ENCODE measurements at regions not wholly inside any gene's neighbourhood (a gene's known extent, or its start where the extent isn't known, plus 50 kb on each side); places are given as distances from the start of the nearest gene placed in this dataset.
"Not testable (repeated sequence)": the region's sequence is repeated elsewhere in the genome, so short reads cannot be mapped to it uniquely, and the experiment has no call there.

DNA sequence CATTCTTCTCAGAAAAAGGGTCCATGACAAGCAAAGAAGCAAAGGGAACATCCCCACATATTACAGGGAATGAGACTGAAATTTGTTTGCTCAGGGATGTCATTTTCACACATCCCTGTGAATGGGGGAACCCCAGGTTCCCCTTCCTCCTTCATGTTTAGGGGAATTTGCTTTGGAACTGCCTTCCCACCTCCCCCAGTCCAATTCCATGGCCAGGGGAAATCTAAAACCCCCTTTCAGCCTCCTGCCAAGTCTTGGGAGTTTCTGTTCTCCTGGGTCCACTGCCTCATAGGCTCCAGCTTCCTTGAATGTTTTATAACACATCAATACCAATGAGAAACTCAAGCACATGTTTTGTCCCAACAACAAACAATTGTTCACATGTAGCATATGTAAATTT, 297.5 kb upstream of the CTNNB1 start:
- H3K9me3 ChIP-seq (ENCODE audit: control insufficient read depth, insufficient read depth, low read length), result no peaks in the 10 kb centered on the region
- H3K36me3 ChIP-seq (ENCODE audit: control insufficient read depth, insufficient read depth, low read length), result no peaks in the 10 kb centered on the region
- no peaks in the 10 kb centered on the region for H3K27me3 ChIP-seq (ENCODE audit: control insufficient read depth, insufficient read depth, low read length)
- no peak overlapping the region for H3K4me3 ChIP-seq (ENCODE audit: low read length)
- DNase-seq (ENCODE audit: low read depth, low spot score), result no peak
- H3K27ac ChIP-seq (ENCODE audit: low read length), result no peak overlapping the region
- no peaks in the 10 kb centered on the region for H3K4me1 ChIP-seq (ENCODE audit: control insufficient read depth, insufficient read depth, low read length)

DNA sequence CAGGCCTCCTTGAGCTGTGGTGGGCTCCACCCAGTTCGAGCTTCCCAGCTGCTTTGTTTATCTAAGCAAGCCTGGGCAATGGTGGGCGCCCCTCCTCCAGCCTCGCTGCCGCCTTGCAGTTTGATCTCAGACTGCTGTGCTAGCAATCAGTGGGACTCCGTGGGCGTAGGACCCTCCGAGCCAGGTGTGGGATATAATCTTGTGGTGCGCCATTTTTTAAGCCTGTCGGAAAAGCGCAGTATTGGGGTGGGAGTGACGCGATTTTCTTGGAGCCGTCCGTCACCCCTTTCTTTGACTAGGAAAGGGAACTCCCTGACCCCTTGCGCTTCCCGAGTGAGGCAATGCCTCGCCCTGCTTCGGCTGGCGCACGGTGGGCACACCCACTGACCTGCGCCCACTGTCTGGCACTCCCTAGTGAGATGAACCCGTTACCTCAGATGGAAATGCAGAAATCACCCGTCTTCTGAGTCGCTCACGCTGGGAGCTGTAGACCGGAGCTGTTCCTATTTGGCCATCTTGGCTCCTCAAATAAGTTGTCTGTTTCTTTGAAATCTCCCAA, 291.3 kb upstream of the CTNNB1 start:
- not testable (repeated sequence) for H3K4me1 ChIP-seq (ENCODE audit: control insufficient read depth, insufficient read depth, low read length); H3K27ac ChIP-seq (ENCODE audit: low read length); DNase-seq (ENCODE audit: low read depth, low spot score); H3K27me3 ChIP-seq (ENCODE audit: control insufficient read depth, insufficient read depth, low read length); H3K9me3 ChIP-seq (ENCODE audit: control insufficient read depth, insufficient read depth, low read length); H3K36me3 ChIP-seq (ENCODE audit: control insufficient read depth, insufficient read depth, low read length)
- H3K4me3 ChIP-seq (ENCODE audit: low read length), result peak overlapping the region; percentile 38; the same call in 1 of the 2 replicates
- WGBS (ENCODE audit: insufficient coverage, insufficient read length), result no CpG with 5 or more reads among the region's 26 CpGs

DNA sequence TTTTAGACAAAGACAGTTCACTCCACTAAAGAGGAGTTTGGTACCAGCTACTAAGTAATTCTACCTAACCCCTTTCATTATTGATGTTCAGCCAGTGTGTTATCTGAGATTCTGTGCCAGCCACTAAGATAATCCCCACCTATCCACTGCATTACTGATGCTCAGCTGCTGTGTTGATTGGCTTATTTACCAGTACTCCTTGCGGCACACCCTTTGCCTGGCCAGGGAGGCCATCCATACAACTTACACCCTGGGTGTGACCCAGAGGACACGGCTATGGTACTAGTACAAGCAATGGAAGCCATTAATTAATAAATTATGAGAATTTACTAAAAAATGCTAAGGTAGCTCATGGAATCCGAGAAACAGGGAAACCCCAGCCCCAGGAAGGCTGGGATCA, 290.7 kb upstream of the CTNNB1 start:
- Histone ChIP-seq H3K4me3 (ENCODE audit: low read length) (no peak overlapping the region), H3K27me3 (ENCODE audit: control insufficient read depth, insufficient read depth, low read length) (no peaks in the 10 kb centered on the region), H3K36me3 (ENCODE audit: control insufficient read depth, insufficient read depth, low read length) (no peaks in the 10 kb centered on the region), H3K4me1 (ENCODE audit: control insufficient read depth, insufficient read depth, low read length) (no peaks in the 10 kb centered on the region), H3K27ac (ENCODE audit: low read length) (no peak overlapping the region), H3K9me3 (ENCODE audit: control insufficient read depth, insufficient read depth, low read length) (no peaks in the 10 kb centered on the region)
- WGBS (ENCODE audit: insufficient coverage, insufficient read length), result no CpG with 5 or more reads among the region's 3 CpGs
- DNase-seq (ENCODE audit: low read depth, low spot score), result no peak

DNA sequence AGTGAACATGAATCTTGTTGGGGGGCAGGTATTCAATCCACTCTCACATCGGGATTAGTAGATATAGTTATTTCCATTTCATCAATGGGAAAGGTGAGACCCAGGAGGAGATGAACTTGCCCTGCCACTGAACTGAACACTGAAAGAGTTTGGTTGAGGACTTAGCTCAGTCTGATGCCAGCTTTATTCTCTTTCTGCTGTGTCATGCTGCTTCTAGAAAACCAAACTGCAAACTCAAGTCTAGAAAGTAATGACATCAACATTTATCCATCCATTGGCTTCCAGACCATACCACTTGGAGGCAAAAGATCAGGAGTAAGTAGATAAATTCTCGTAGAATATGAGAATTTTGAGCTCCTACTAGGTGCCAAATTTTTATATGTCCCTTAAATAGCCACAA, 288.0 kb upstream of the CTNNB1 start:
- WGBS (ENCODE audit: insufficient coverage, insufficient read length), result no CpG with 5 or more reads among the region's 2 CpGs
- no peaks in the 10 kb centered on the region for H3K36me3 ChIP-seq (ENCODE audit: control insufficient read depth, insufficient read depth, low read length)
- H3K4me3 ChIP-seq (ENCODE audit: low read length), result no peak overlapping the region
- H3K27me3 ChIP-seq (ENCODE audit: control insufficient read depth, insufficient read depth, low read length), result no peaks in the 10 kb centered on the region
- no peak for DNase-seq (ENCODE audit: low read depth, low spot score)
- H3K9me3 ChIP-seq (ENCODE audit: control insufficient read depth, insufficient read depth, low read length), result no peaks in the 10 kb centered on the region
- H3K27ac ChIP-seq (ENCODE audit: low read length), result no peak overlapping the region
- no peaks in the 10 kb centered on the region for H3K4me1 ChIP-seq (ENCODE audit: control insufficient read depth, insufficient read depth, low read length)

GRCh38 chr3:40911928-40912327, 287.4 kb upstream of the CTNNB1 start:
- H3K4me1 ChIP-seq (ENCODE audit: control insufficient read depth, insufficient read depth, low read length), result no peaks in the 10 kb centered on the region
- H3K27ac ChIP-seq (ENCODE audit: low read length), result no peak overlapping the region
- no peaks in the 10 kb centered on the region for H3K27me3 ChIP-seq (ENCODE audit: control insufficient read depth, insufficient read depth, low read length)
- H3K9me3 ChIP-seq (ENCODE audit: control insufficient read depth, insufficient read depth, low read length), result no peaks in the 10 kb centered on the region
- no CpG with 5 or more reads among the region's 1 CpG for WGBS (ENCODE audit: insufficient coverage, insufficient read length)
- no peaks in the 10 kb centered on the region for H3K36me3 ChIP-seq (ENCODE audit: control insufficient read depth, insufficient read depth, low read length)
- H3K4me3 ChIP-seq (ENCODE audit: low read length), result no peak overlapping the region
- no peak for DNase-seq (ENCODE audit: low read depth, low spot score)

DNA sequence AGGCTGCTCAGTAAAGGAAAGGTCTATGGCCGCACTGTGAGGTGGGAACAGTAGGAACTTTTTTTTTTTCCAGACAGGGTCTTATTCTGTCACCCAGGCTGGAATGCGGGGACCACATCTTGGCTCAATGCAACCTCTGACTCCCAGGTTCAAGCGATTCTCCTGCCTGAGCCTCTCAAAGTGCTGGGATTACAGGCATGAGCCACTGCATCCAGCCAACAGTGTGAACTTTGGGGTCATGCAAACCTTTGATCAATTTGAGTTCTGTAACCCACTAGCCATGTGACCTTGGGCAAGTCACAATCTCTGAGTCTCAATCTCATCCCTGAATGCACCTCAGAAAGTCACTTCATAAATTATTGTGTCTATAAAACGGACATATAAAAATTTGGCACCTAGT, 286.8 kb upstream of the CTNNB1 start:
- Histone ChIP-seq H3K4me1 (ENCODE audit: control insufficient read depth, insufficient read depth, low read length) (no peaks in the 10 kb centered on the region), H3K36me3 (ENCODE audit: control insufficient read depth, insufficient read depth, low read length) (no peaks in the 10 kb centered on the region), H3K27ac (ENCODE audit: low read length) (no peak overlapping the region), H3K27me3 (ENCODE audit: control insufficient read depth, insufficient read depth, low read length) (no peaks in the 10 kb centered on the region), H3K4me3 (ENCODE audit: low read length) (no peak overlapping the region), H3K9me3 (ENCODE audit: control insufficient read depth, insufficient read depth, low read length) (no peaks in the 10 kb centered on the region)
- no CpG with 5 or more reads among the region's 4 CpGs for WGBS (ENCODE audit: insufficient coverage, insufficient read length)
- DNase-seq (ENCODE audit: low read depth, low spot score), result no peak

DNA sequence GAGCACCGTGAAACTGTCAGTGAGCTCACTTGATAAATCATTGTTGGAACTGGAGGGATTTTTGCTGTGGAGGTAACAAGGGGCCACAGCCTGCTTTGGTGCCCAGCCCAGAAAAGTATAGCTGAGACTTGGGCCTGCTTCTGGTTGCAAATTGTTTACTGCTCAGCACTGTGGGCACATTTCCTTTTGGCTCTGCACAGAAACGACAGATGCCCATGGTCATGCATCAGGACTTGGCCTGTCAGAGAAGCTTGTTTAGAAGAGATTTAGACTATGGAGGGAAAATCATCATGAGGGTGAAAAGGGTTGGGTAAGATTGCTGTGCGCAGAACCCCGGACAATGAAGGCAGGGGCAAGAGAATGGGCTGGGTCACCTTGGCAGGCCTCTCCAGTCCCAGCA, 286.1 kb upstream of the CTNNB1 start:
- H3K4me1 ChIP-seq (ENCODE audit: control insufficient read depth, insufficient read depth, low read length), result no peaks in the 10 kb centered on the region
- H3K36me3 ChIP-seq (ENCODE audit: control insufficient read depth, insufficient read depth, low read length), result no peaks in the 10 kb centered on the region
- H3K27ac ChIP-seq (ENCODE audit: low read length), result no peak overlapping the region
- WGBS (ENCODE audit: insufficient coverage, insufficient read length), result no CpG with 5 or more reads among the region's 4 CpGs
- no peaks in the 10 kb centered on the region for H3K9me3 ChIP-seq (ENCODE audit: control insufficient read depth, insufficient read depth, low read length)
- no peak overlapping the region for H3K4me3 ChIP-seq (ENCODE audit: low read length)
- H3K27me3 ChIP-seq (ENCODE audit: control insufficient read depth, insufficient read depth, low read length), result no peaks in the 10 kb centered on the region
- DNase-seq (ENCODE audit: low read depth, low spot score), result no peak

DNA sequence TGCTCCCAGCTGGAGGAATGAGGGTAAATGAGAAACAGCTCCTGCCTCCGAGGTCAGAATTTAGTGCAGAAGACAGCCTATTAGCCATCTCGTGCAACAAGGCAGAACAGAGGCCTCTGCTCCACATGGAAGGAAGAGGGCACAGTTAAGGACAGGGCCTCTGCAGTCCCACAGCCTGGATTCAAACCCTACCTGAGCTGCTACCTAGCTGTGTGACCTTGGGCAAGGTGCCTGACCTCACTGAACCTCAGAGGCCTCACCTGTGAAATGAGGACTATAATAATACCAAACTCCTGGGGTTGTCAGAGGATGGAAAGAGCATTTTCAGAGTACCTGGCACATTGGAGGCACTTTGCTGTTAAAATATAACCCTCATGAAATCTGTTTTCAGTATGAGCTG, 285.7 kb upstream of the CTNNB1 start:
- DNase-seq (ENCODE audit: low read depth, low spot score), result no peak
- H3K9me3 ChIP-seq (ENCODE audit: control insufficient read depth, insufficient read depth, low read length), result no peaks in the 10 kb centered on the region
- no peak overlapping the region for H3K27ac ChIP-seq (ENCODE audit: low read length)
- no peaks in the 10 kb centered on the region for H3K4me1 ChIP-seq (ENCODE audit: control insufficient read depth, insufficient read depth, low read length)
- WGBS (ENCODE audit: insufficient coverage, insufficient read length), result no CpG with 5 or more reads among the region's 2 CpGs
- H3K27me3 ChIP-seq (ENCODE audit: control insufficient read depth, insufficient read depth, low read length), result no peaks in the 10 kb centered on the region
- no peaks in the 10 kb centered on the region for H3K36me3 ChIP-seq (ENCODE audit: control insufficient read depth, insufficient read depth, low read length)
- no peak overlapping the region for H3K4me3 ChIP-seq (ENCODE audit: low read length)

DNA sequence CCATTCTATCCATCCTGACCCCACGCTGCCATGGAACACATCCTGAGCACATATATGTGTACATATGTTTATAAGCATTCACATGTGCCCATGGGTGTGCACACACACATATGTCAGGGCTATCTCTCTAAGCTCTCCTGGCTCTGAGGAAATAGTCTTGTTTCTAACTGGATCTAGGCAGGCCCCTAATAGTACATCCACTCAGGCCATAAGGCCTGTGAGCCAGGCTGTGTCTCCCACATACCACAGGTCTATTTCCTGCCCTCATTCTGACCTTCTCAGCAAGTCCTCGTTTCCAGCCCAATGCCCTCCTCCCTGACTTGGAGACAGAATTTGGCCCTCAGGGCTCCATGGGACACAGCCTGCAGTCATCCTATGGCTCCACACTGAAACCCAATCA, 284.8 kb upstream of the CTNNB1 start:
- Histone ChIP-seq H3K4me1 (ENCODE audit: control insufficient read depth, insufficient read depth, low read length) (peaks cover under 1% of the 10 kb centered on the region; the same call in 1 of the 2 replicates), H3K36me3 (ENCODE audit: control insufficient read depth, insufficient read depth, low read length) (no peaks in the 10 kb centered on the region), H3K27ac (ENCODE audit: low read length) (no peak overlapping the region), H3K27me3 (ENCODE audit: control insufficient read depth, insufficient read depth, low read length) (no peaks in the 10 kb centered on the region), H3K4me3 (ENCODE audit: low read length) (no peak overlapping the region), H3K9me3 (ENCODE audit: control insufficient read depth, insufficient read depth, low read length) (no peaks in the 10 kb centered on the region)
- no CpG with 5 or more reads among the region's 2 CpGs for WGBS (ENCODE audit: insufficient coverage, insufficient read length)
- no peak for DNase-seq (ENCODE audit: low read depth, low spot score)

GRCh38 chr3:40915346-40915865, 283.9 kb upstream of the CTNNB1 start:
- H3K4me3 ChIP-seq (ENCODE audit: low read length), result no peak overlapping the region
- H3K4me1 ChIP-seq (ENCODE audit: control insufficient read depth, insufficient read depth, low read length), result peaks cover 2% of the 10 kb centered on the region; the same call in 1 of the 2 replicates
- no peaks in the 10 kb centered on the region for H3K9me3 ChIP-seq (ENCODE audit: control insufficient read depth, insufficient read depth, low read length)
- DNase-seq (ENCODE audit: low read depth, low spot score), result no peak
- WGBS (ENCODE audit: insufficient coverage, insufficient read length), result no CpG with 5 or more reads among the region's 6 CpGs
- H3K27me3 ChIP-seq (ENCODE audit: control insufficient read depth, insufficient read depth, low read length), result no peaks in the 10 kb centered on the region
- no peak overlapping the region for H3K27ac ChIP-seq (ENCODE audit: low read length)
- H3K36me3 ChIP-seq (ENCODE audit: control insufficient read depth, insufficient read depth, low read length), result no peaks in the 10 kb centered on the region

DNA sequence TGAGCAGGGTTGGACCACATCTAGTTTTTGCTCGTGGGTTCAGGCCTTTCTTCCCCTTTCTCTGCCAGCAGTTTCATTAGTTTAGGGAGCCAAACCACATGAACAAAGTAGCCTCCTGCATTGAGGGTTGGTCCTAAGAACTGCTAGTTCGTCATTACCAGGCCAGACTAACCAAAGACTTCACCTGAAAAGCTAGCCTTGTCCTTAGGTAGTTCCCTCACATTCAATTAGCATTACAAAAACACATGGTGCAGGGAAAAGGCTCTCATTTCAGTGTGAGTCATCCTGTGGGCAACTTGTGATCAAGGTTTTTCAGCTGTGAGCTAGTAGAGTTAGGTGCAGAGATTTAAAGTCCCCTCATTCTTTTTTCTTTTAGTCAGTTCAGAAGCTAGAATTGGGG, 279.3 kb upstream of the CTNNB1 start:
- no peak overlapping the region for H3K27ac ChIP-seq (ENCODE audit: low read length)
- H3K36me3 ChIP-seq (ENCODE audit: control insufficient read depth, insufficient read depth, low read length), result no peaks in the 10 kb centered on the region
- H3K27me3 ChIP-seq (ENCODE audit: control insufficient read depth, insufficient read depth, low read length), result no peaks in the 10 kb centered on the region
- no peaks in the 10 kb centered on the region for H3K9me3 ChIP-seq (ENCODE audit: control insufficient read depth, insufficient read depth, low read length)
- H3K4me3 ChIP-seq (ENCODE audit: low read length), result no peak overlapping the region
- WGBS (ENCODE audit: insufficient coverage, insufficient read length), result no CpG with 5 or more reads among the region's 2 CpGs
- peaks cover 4% of the 10 kb centered on the region; the same call in 1 of the 2 replicates for H3K4me1 ChIP-seq (ENCODE audit: control insufficient read depth, insufficient read depth, low read length)
- DNase-seq (ENCODE audit: low read depth, low spot score), result peak; percentile 25

Measured in iPS DF 6.9 (cell line).